ENCODE measurements at regions not wholly inside any gene's neighbourhood (a gene's known extent, or its start where the extent isn't known, plus 50 kb on each side); places are given as distances from the start of the nearest gene placed in this dataset.

DNA sequence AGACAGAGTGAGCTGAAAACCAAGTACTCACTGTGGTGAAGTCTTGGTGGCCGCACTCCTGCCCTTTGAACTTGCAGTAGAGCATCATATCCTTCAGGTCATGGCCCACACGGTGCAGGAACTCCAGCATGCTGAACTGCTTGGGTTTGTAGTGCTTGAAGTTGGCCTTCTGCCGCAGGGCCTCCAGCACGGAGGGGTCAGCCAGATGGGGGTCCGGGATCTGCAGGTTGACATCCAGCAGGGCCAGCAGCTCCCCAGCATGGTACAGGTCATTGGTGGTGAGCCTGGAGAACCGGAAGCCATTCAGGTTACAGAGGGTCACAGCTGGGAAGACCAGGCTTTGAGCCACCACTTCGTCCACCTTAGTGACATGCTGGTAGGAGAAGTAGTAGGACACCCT, 99.1 kb upstream of the CCL2 start:
- TF ChIP-seq, protein P1, sequence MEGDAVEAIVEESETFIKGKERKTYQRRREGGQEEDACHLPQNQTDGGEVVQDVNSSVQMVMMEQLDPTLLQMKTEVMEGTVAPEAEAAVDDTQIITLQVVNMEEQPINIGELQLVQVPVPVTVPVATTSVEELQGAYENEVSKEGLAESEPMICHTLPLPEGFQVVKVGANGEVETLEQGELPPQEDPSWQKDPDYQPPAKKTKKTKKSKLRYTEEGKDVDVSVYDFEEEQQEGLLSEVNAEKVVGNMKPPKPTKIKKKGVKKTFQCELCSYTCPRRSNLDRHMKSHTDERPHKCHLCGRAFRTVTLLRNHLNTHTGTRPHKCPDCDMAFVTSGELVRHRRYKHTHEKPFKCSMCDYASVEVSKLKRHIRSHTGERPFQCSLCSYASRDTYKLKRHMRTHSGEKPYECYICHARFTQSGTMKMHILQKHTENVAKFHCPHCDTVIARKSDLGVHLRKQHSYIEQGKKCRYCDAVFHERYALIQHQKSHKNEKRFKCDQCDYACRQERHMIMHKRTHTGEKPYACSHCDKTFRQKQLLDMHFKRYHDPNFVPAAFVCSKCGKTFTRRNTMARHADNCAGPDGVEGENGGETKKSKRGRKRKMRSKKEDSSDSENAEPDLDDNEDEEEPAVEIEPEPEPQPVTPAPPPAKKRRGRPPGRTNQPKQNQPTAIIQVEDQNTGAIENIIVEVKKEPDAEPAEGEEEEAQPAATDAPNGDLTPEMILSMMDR (IDR thresholded peaks at IDR 0.05) = no peak
- TF ChIP-seq POLR2A (IDR thresholded peaks at IDR 0.05) = no peak
- no peak for TF ChIP-seq EP300 (IDR thresholded peaks at IDR 0.05; ENCODE audit: low read depth)
- no peak for TF ChIP-seq POLR2AphosphoS5 (IDR thresholded peaks at IDR 0.05)

All from transverse colon (tissue), 4 donors.